Cardiac muscle cell (in vitro differentiated cells and primary cell): ENCODE measurements at regions not wholly inside any gene's neighbourhood (a gene's known extent, or its start where the extent isn't known, plus 50 kb on each side); places are given as distances from the start of the nearest gene placed in this dataset.

Experiments used
- DNase-seq, 2 donors: peaks; one replicate each; pipeline versions ENCODE4 v3.0.0 to v3.0.0-alpha.2; 2010 to 2017; ENCODE audit warnings: low read depth in 1 of 2, low spot score in 1 of 2
- H3K27ac ChIP-seq: fragments of 200-600 bp; sonication (generic); 2 replicates; pipeline ENCODE4 v1.5.1; 2016
- H3K27me3 ChIP-seq: fragments of 200-600 bp; sonication (generic); 2 replicates; pipeline ENCODE4 v1.6.0; 2016; ENCODE audit warnings: control low read depth
- H3K36me3 ChIP-seq: fragments of 200-600 bp; sonication (generic); 2 replicates; pipeline ENCODE4 v1.5.1; 2016; ENCODE audit warnings: control low read depth
- H3K4me1 ChIP-seq: fragments of 200-600 bp; sonication (generic); 2 replicates; pipeline ENCODE4 v1.8.1; 2017; ENCODE audit warnings: low read depth, mild to moderate bottlenecking, mixed run types
- H3K4me3 ChIP-seq: fragments of 200-600 bp; sonication (generic); 2 replicates; pipeline ENCODE4 v1.5.1; 2016; ENCODE audit warnings: mild to moderate bottlenecking
- H3K9me3 ChIP-seq: fragments of 200-600 bp; sonication (generic); 2 replicates; pipeline ENCODE4 v1.5.1; 2017; ENCODE audit warnings: low read depth, mild to moderate bottlenecking, control low read depth
- CTCF ChIP-seq: IDR thresholded peaks from 2 replicates; pipeline ENCODE4 v1.5.1; 2012; ENCODE audit warnings: low read depth, mild to moderate bottlenecking, low read length

- Histone ChIP-seq H3K36me3 (no peaks in the 10 kb centered on the region), H3K9me3 (no peaks in the 10 kb centered on the region)
These were observed 1311.9 kb downstream of the UQCRFS1 start for GRCh38 chr19:27901078-27901477.

GRCh38 chr19:27896091-27896490, 1316.9 kb downstream of the UQCRFS1 start:
- no peaks in the 10 kb centered on the region for H3K27me3 ChIP-seq
- DNase-seq = no peak
- no peak overlapping the region for H3K27ac ChIP-seq
- TF ChIP-seq CTCF = no peak
- H3K9me3 ChIP-seq = no peaks in the 10 kb centered on the region
- no peaks in the 10 kb centered on the region for H3K4me1 ChIP-seq
- H3K36me3 ChIP-seq = no peaks in the 10 kb centered on the region
- H3K4me3 ChIP-seq = no peak overlapping the region

More at GRCh38 chr19:27901078-27901477, 1311.9 kb downstream of the UQCRFS1 start:
- Histone ChIP-seq H3K4me3 (no peak overlapping the region), H3K4me1 (no peaks in the 10 kb centered on the region), H3K27me3 (no peaks in the 10 kb centered on the region), H3K27ac (no peak overlapping the region)
- TF ChIP-seq CTCF = no peak
- DNase-seq = no peak

GRCh38 chr19:27894906-27895754, 1317.8 kb downstream of the UQCRFS1 start:
- Histone ChIP-seq H3K36me3 (no peaks in the 10 kb centered on the region), H3K27ac (no peak overlapping the region), H3K4me1 (no peaks in the 10 kb centered on the region), H3K4me3 (no peak overlapping the region), H3K27me3 (no peaks in the 10 kb centered on the region), H3K9me3 (no peaks in the 10 kb centered on the region)
- DNase-seq = no peak
- no peak for TF ChIP-seq CTCF

GRCh38 chr19:27892500-27892899, 1320.5 kb downstream of the UQCRFS1 start:
- no peaks in the 10 kb centered on the region for H3K27me3 ChIP-seq
- no peaks in the 10 kb centered on the region for H3K9me3 ChIP-seq
- TF ChIP-seq CTCF = no peak
- H3K27ac ChIP-seq = no peak overlapping the region
- no peak for DNase-seq
- H3K4me3 ChIP-seq = no peak overlapping the region
- no peaks in the 10 kb centered on the region for H3K36me3 ChIP-seq
- no peaks in the 10 kb centered on the region for H3K4me1 ChIP-seq

DNA sequence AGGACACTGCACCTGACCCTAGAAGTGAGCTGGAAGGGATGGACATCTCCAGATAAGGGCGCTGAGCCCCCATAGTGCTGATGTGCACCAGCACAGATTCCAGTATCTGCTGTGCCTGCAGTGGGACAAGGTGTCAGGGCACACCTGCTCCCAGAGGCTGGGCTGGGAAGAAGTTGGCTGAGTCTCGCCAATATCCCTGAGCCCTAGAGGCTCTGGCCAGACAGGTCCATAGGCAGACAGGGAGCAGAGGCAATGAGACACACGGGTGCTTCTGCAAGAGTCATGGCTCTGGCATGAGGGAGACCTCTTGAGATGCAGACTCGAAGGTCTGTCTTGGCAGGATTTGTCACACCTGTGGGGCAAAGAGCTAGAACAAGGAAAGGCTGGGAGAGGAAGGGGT, 1321.5 kb downstream of the UQCRFS1 start:
- Histone ChIP-seq H3K4me3 (no peak overlapping the region), H3K27me3 (no peaks in the 10 kb centered on the region)

More for the DNA sequence above, 1321.5 kb downstream of the UQCRFS1 start:
- Histone ChIP-seq H3K36me3 (no peaks in the 10 kb centered on the region), H3K9me3 (peaks cover under 1% of the 10 kb centered on the region), H3K27ac (no peak overlapping the region), H3K4me1 (no peaks in the 10 kb centered on the region)
- no peak for TF ChIP-seq CTCF
- DNase-seq = no peak
